LNCaP clone FGC (cell line): ENCODE measurements at regions not wholly inside any gene's neighbourhood (a gene's known extent, or its start where the extent isn't known, plus 50 kb on each side); places are given as distances from the start of the nearest gene placed in this dataset.

Experiments
- DNase-seq: peaks from one replicate; pipeline ENCODE4 v3.0.0-alpha.2; 2011; ENCODE audit warnings: low read depth
- H3K4me3 ChIP-seq: 2 replicates; pipeline ENCODE4 v1.5.1; 2011; ENCODE audit warnings: mild to moderate bottlenecking, low read depth, low read length, control low read depth
- CTCF ChIP-seq: IDR thresholded peaks from 2 replicates; pipeline ENCODE4 v1.5.1; 2012; ENCODE audit warnings: mild to moderate bottlenecking; ENCODE audit not compliant: control insufficient read depth, insufficient read depth; ENCODE audit errors: extremely low read depth

GRCh38 chr16:85188822-85189672, 76.8 kb upstream of the CIBAR2 start:
- DNase-seq, result peak; percentile 80
- no peak for TF ChIP-seq CTCF
- no peak overlapping the region for H3K4me3 ChIP-seq

- no peak for DNase-seq
- H3K4me3 ChIP-seq, result no peak overlapping the region
- no peak for TF ChIP-seq CTCF
Measured at GRCh38 chr16:85190572-85190971, 78.3 kb upstream of the CIBAR2 start.

GRCh38 chr16:85191341-85191965, 79.2 kb upstream of the CIBAR2 start:
- no peak for TF ChIP-seq CTCF
- no peak for DNase-seq
- H3K4me3 ChIP-seq, result no peak overlapping the region

- no peak for TF ChIP-seq CTCF
- no peak for DNase-seq
Measured at GRCh38 chr16:85192238-85193114, 80.2 kb upstream of the CIBAR2 start.

DNA sequence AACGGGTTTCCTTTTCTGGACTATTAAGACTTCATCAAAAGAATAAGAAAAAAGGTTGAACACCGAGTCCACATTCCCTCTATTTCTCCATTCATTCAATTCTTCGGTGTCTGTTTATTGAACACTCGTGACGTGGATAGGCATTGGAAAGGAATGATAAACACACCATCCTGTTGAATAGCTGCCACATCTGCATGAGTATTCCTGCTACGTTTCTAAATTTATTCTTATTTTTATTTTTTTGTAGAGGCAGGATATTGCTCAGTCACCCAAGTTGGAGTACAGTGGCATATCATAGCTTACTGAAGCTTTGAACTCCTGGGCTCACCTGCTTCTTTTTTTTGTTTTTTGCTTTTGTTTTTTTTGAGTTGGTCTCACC, 80.8 kb upstream of the CIBAR2 start:
- no peak for TF ChIP-seq CTCF
- H3K4me3 ChIP-seq, result no peak overlapping the region
- DNase-seq, result no peak

More at GRCh38 chr16:85192238-85193114, 80.2 kb upstream of the CIBAR2 start:
- no peak overlapping the region for H3K4me3 ChIP-seq

- DNase-seq, result no peak
- no peak for TF ChIP-seq CTCF
- no peak overlapping the region for H3K4me3 ChIP-seq
Measured at GRCh38 chr16:85193876-85194275, 81.6 kb upstream of the CIBAR2 start.
